ENCODE measurements at regions not wholly inside any gene's neighbourhood (a gene's known extent, or its start where the extent isn't known, plus 50 kb on each side); places are given as distances from the start of the nearest gene placed in this dataset.

GRCh38 chr3:168262887-168263286, 167.2 kb upstream of the GOLIM4 start:
- Histone ChIP-seq H3F3A (ENCODE audit: insufficient read depth, low read length, poor library complexity, severe bottlenecking) (no peaks in the 10 kb centered on the region), H2AFZ (ENCODE audit: low read depth, low read length) (no peak overlapping the region), H3K9me2 (ENCODE audit: insufficient read depth, low read length) (no peaks in the 10 kb centered on the region), H3K36me3 (ENCODE audit: insufficient read depth, low read length) (no peaks in the 10 kb centered on the region), H3K4me2 (ENCODE audit: low read length) (no peak overlapping the region), H3K27ac (ENCODE audit: low read length) (no peak overlapping the region), H3K9ac (ENCODE audit: low read length) (no peak overlapping the region), H4K20me1 (ENCODE audit: insufficient read depth) (no peaks in the 10 kb centered on the region), H3K4me3 (ENCODE audit: low read length) (no peak overlapping the region), H3K79me2 (replicated peaks; ENCODE audit: insufficient read depth, low read length) (peaks cover 14% of the 10 kb centered on the region), H3K27me3 (ENCODE audit: insufficient read depth, low read depth, low read length) (no peaks in the 10 kb centered on the region), H3K9me3 (ENCODE audit: low read length) (no peaks in the 10 kb centered on the region)
- no peak for TF ChIP-seq RAD21 (conservative IDR thresholded peaks at IDR 0.05)
- TF ChIP-seq EP300 (conservative IDR thresholded peaks at IDR 0.05; ENCODE audit: poor library complexity, severe bottlenecking) = no peak
- no peak for TF ChIP-seq POLR2AphosphoS5 (IDR thresholded peaks at IDR 0.05)
- no peak for TF ChIP-seq MXI1 (conservative IDR thresholded peaks at IDR 0.05; ENCODE audit: poor library complexity, severe bottlenecking)
- TF ChIP-seq EZH2 (IDR thresholded peaks at IDR 0.05; ENCODE audit: borderline replicate concordance, insufficient read depth, low read length, poor library complexity, severe bottlenecking) = no peak
- TF ChIP-seq, protein P1, sequence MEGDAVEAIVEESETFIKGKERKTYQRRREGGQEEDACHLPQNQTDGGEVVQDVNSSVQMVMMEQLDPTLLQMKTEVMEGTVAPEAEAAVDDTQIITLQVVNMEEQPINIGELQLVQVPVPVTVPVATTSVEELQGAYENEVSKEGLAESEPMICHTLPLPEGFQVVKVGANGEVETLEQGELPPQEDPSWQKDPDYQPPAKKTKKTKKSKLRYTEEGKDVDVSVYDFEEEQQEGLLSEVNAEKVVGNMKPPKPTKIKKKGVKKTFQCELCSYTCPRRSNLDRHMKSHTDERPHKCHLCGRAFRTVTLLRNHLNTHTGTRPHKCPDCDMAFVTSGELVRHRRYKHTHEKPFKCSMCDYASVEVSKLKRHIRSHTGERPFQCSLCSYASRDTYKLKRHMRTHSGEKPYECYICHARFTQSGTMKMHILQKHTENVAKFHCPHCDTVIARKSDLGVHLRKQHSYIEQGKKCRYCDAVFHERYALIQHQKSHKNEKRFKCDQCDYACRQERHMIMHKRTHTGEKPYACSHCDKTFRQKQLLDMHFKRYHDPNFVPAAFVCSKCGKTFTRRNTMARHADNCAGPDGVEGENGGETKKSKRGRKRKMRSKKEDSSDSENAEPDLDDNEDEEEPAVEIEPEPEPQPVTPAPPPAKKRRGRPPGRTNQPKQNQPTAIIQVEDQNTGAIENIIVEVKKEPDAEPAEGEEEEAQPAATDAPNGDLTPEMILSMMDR (IDR thresholded peaks at IDR 0.05; ENCODE audit: poor library complexity, severe bottlenecking) = no peak
- TF ChIP-seq, protein P2, sequence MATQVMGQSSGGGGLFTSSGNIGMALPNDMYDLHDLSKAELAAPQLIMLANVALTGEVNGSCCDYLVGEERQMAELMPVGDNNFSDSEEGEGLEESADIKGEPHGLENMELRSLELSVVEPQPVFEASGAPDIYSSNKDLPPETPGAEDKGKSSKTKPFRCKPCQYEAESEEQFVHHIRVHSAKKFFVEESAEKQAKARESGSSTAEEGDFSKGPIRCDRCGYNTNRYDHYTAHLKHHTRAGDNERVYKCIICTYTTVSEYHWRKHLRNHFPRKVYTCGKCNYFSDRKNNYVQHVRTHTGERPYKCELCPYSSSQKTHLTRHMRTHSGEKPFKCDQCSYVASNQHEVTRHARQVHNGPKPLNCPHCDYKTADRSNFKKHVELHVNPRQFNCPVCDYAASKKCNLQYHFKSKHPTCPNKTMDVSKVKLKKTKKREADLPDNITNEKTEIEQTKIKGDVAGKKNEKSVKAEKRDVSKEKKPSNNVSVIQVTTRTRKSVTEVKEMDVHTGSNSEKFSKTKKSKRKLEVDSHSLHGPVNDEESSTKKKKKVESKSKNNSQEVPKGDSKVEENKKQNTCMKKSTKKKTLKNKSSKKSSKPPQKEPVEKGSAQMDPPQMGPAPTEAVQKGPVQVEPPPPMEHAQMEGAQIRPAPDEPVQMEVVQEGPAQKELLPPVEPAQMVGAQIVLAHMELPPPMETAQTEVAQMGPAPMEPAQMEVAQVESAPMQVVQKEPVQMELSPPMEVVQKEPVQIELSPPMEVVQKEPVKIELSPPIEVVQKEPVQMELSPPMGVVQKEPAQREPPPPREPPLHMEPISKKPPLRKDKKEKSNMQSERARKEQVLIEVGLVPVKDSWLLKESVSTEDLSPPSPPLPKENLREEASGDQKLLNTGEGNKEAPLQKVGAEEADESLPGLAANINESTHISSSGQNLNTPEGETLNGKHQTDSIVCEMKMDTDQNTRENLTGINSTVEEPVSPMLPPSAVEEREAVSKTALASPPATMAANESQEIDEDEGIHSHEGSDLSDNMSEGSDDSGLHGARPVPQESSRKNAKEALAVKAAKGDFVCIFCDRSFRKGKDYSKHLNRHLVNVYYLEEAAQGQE (IDR thresholded peaks at IDR 0.05; ENCODE audit: borderline replicate concordance) = no peak
- TF ChIP-seq SMC3 (conservative IDR thresholded peaks at IDR 0.05; ENCODE audit: poor library complexity) = no peak

- H3K27ac ChIP-seq (ENCODE audit: low read length) = no peak overlapping the region
- no peak overlapping the region for H3K9ac ChIP-seq (ENCODE audit: low read length)
- no peak for TF ChIP-seq RAD21 (conservative IDR thresholded peaks at IDR 0.05)
- TF ChIP-seq MXI1 (conservative IDR thresholded peaks at IDR 0.05; ENCODE audit: poor library complexity, severe bottlenecking) = no peak
- TF ChIP-seq EP300 (conservative IDR thresholded peaks at IDR 0.05; ENCODE audit: poor library complexity, severe bottlenecking) = peak; percentile 56
- H4K20me1 ChIP-seq (ENCODE audit: insufficient read depth) = no peaks in the 10 kb centered on the region
- no peak overlapping the region for H2AFZ ChIP-seq (ENCODE audit: low read depth, low read length)
- H3K9me3 ChIP-seq (ENCODE audit: low read length) = peaks cover 2% of the 10 kb centered on the region
- no peak overlapping the region for H3K4me3 ChIP-seq (ENCODE audit: low read length)
- H3K9me2 ChIP-seq (ENCODE audit: insufficient read depth, low read length) = no peaks in the 10 kb centered on the region
- no peaks in the 10 kb centered on the region for H3K36me3 ChIP-seq (ENCODE audit: insufficient read depth, low read length)
- no peaks in the 10 kb centered on the region for H3F3A ChIP-seq (ENCODE audit: insufficient read depth, low read length, poor library complexity, severe bottlenecking)
- no peaks in the 10 kb centered on the region for H3K27me3 ChIP-seq (ENCODE audit: insufficient read depth, low read depth, low read length)
- peaks cover 10% of the 10 kb centered on the region for H3K79me2 ChIP-seq (replicated peaks; ENCODE audit: insufficient read depth, low read length)
- H3K4me2 ChIP-seq (ENCODE audit: low read length) = no peak overlapping the region
Measured at GRCh38 chr3:168260859-168261258, 165.1 kb upstream of the GOLIM4 start.

GRCh38 chr3:168251371-168251770, 155.6 kb upstream of the GOLIM4 start:
- no peak overlapping the region for H3K27ac ChIP-seq (ENCODE audit: low read length)
- H4K20me1 ChIP-seq (ENCODE audit: insufficient read depth) = no peaks in the 10 kb centered on the region
- H3F3A ChIP-seq (ENCODE audit: insufficient read depth, low read length, poor library complexity, severe bottlenecking) = peaks cover 4% of the 10 kb centered on the region
- peaks cover 15% of the 10 kb centered on the region for H3K27me3 ChIP-seq (ENCODE audit: insufficient read depth, low read depth, low read length)
- TF ChIP-seq POLR2AphosphoS5 (IDR thresholded peaks at IDR 0.05) (no peak), TAF1 (IDR thresholded peaks at IDR 0.05; ENCODE audit: low read depth) (no peak), SMC3 (conservative IDR thresholded peaks at IDR 0.05; ENCODE audit: poor library complexity) (no peak), EP300 (conservative IDR thresholded peaks at IDR 0.05; ENCODE audit: poor library complexity, severe bottlenecking) (no peak), MXI1 (conservative IDR thresholded peaks at IDR 0.05; ENCODE audit: poor library complexity, severe bottlenecking) (no peak), EZH2 (IDR thresholded peaks at IDR 0.05; ENCODE audit: borderline replicate concordance, insufficient read depth, low read length, poor library complexity, severe bottlenecking) (no peak), RAD21 (conservative IDR thresholded peaks at IDR 0.05) (no peak)
- TF ChIP-seq, protein P2 (IDR thresholded peaks at IDR 0.05; ENCODE audit: borderline replicate concordance) = no peak
- TF ChIP-seq, protein P1 (IDR thresholded peaks at IDR 0.05; ENCODE audit: poor library complexity, severe bottlenecking) = no peak
- H3K79me2 ChIP-seq (replicated peaks; ENCODE audit: insufficient read depth, low read length) = peaks cover 39% of the 10 kb centered on the region
- no peaks in the 10 kb centered on the region for H3K9me2 ChIP-seq (ENCODE audit: insufficient read depth, low read length)
- no peak overlapping the region for H2AFZ ChIP-seq (ENCODE audit: low read depth, low read length)
- H3K9ac ChIP-seq (ENCODE audit: low read length) = no peak overlapping the region
- H3K9me3 ChIP-seq (ENCODE audit: low read length) = peaks cover 3% of the 10 kb centered on the region
- H3K36me3 ChIP-seq (ENCODE audit: insufficient read depth, low read length) = no peaks in the 10 kb centered on the region
- no peak overlapping the region for H3K4me2 ChIP-seq (ENCODE audit: low read length)
- peak overlapping the region; percentile 88 for H3K4me3 ChIP-seq (ENCODE audit: low read length)
